Skeletal muscle cell (primary cell): ENCODE measurements at regions not wholly inside any gene's neighbourhood (a gene's known extent, or its start where the extent isn't known, plus 50 kb on each side); places are given as distances from the start of the nearest gene placed in this dataset.

Source experiments
- DNase-seq: peaks from one replicate; pipeline ENCODE4 v3.0.0-alpha.2; 2010; ENCODE audit warnings: low read depth
- H3K4me3 ChIP-seq: 2 replicates; pipeline ENCODE4 v1.5.1; 2011; ENCODE audit warnings: low read depth, mild to moderate bottlenecking, control low read depth, low read length, moderate library complexity

- H3K4me3 ChIP-seq, result no peak overlapping the region
- no peak for DNase-seq
Observed at GRCh38 chr12:25014961-25015360, 66.1 kb upstream of the BCAT1 start.

DNA sequence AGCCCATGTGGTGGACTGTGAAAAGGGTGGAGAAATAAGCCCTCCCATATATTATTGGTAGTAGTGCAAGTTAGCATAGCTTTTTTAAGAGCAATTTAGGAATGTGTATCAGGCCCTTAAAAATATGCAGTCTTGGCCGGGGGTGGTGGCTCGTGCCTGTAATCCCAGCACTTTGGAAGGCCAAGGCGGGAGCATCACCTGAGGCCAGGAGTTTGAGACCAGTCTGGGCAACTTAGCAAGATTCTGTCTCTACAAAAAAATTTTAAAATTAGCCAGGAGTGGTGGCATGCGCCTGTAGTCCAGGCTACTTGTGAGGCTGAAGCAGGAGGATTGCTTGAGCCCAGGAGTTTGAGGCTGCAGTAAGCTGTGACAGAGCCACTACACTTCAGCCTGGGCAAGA, 64.2 kb upstream of the BCAT1 start:
- H3K4me3 ChIP-seq, result no peak overlapping the region
- no peak for DNase-seq

DNA sequence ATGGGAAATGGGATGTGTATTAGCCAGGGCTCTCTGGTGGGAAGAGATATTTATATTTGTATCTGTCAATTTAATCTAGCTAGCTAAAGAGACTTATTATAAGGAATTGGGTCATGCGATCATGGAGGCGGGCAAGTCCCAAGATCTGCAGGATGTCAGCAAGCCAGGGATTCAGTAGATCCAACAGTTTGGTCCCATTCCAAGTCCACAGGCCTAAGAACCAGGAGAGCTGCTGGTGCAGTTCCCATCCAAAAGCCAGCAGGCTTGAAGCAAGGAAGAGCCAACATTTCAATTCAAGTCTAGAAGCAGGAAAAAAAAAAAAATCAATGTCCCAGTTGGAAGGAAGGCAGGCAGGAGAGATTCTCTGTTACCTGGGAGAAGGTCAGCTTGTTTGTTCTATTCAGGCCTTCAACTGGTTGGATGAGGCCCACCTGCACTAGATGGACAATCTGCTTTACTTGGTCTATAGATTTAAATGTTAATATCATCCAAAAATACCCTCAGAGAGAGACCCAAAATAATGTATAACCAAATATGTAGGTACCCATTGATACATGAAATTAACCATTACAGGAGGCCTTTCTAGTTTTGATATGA, 60.7 kb upstream of the BCAT1 start:
- no peak for DNase-seq

DNA sequence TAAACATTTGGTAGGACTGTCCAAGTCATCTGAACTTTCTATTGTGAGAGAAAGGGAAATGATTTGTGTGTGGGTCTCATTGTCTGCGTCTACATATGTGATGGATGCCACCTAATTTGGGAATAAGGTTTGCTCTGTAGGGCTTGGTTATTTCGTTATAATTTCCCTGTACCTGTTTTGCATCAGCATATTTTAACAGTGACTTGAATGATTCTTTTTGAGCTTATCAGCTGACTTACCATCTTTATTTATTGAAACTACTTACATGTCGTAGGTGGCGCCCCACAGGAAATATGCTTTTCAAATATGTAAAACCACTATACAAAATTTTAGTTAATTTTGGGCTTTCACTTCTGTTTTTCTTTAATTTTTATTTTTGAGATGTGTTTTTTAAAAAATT, 56.5 kb upstream of the BCAT1 start:
- no peak overlapping the region for H3K4me3 ChIP-seq
- DNase-seq, result no peak

More for the DNA sequence above, 60.7 kb upstream of the BCAT1 start:
- no peak overlapping the region for H3K4me3 ChIP-seq

DNA sequence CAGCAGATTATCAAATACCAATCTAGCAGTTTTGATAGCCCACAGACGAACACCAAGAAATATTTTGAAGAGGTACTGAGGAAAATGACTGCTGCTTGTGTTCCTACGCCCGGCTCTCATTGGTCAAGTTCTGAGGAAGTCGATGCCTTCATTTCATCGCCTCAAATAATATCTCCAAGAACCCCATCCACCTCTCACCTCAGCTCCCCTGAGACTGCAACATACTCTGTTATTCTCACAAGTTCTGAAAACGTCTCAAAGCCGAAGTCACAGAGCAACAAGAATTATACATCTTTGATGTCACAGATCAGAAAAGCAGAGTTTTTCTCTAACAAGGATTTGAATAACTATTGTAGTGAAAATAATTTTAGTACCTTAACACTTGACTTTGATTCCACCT, 55.5 kb upstream of the BCAT1 start:
- no peak overlapping the region for H3K4me3 ChIP-seq
- no peak for DNase-seq

DNA sequence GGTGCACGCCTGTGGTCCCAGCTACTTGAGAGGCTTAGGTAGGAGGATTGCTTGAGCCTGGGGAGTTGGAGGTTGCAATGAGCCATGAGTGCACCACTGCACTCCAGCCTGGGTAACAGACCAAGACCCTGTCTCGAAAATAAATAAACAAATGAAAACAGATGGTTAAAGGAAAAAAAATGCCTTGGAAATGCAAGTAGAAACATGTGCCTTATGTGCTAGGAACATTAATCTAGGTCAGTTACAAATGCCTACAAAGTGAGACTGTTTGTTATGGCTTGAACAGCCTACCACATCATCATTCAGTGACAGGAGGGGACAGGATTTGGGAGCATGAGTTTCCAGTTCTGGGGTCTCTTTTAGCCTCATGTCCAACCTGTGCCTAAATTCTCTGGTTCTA, 52.4 kb upstream of the BCAT1 start:
- no peak for DNase-seq
- H3K4me3 ChIP-seq, result no peak overlapping the region
